Transverse colon (tissue), 4 donors: ENCODE measurements at regions not wholly inside any gene's neighbourhood (a gene's known extent, or its start where the extent isn't known, plus 50 kb on each side); places are given as distances from the start of the nearest gene placed in this dataset.

Experiments
- POLR2AphosphoS5 ChIP-seq, 3 donors: sonication (generic); formaldehyde crosslinking; IDR thresholded peaks; one replicate each; pipeline ENCODE4 v1.6.1; 2016; ENCODE audit warnings: antibody characterized with exemption in 3 of 3
- TF ChIP-seq, protein P1 (sequence below), 5 experiments: fragments of 200-600 bp in 3 of 5; fragments of 450-650 bp in 2 of 5; sonication (generic) in 3 of 5; IDR thresholded peaks; 1 replicate in 2 of 5; 2 replicates in 3 of 5; pipeline ENCODE4 v1.5.1; 2016 to 2017; ENCODE audit warnings: antibody characterized with exemption in 5 of 5, inconsistent platforms in 3 of 5, mild to moderate bottlenecking in 2 of 5, moderate library complexity in 1 of 5

DNA sequence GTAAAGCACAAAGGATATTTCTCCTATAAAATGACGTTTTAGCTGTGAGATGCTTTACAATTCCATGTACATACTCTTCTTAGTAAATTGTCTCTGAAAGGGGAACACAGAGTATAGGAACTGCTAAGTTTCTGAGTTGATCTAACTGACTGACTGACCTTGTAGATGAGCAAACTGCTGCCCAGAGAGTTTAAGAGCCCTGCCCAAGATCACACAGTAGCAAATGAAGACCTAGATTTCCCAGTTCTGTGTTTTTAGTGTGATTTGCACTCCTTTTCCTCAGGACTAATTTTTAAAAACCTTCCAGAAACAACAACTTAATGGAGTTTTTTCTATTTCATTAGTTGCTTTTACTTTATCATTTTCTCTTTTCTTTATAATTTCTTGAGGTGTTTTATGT, 247.7 kb downstream of the PDCD6IP start:
- TF ChIP-seq, protein P1, sequence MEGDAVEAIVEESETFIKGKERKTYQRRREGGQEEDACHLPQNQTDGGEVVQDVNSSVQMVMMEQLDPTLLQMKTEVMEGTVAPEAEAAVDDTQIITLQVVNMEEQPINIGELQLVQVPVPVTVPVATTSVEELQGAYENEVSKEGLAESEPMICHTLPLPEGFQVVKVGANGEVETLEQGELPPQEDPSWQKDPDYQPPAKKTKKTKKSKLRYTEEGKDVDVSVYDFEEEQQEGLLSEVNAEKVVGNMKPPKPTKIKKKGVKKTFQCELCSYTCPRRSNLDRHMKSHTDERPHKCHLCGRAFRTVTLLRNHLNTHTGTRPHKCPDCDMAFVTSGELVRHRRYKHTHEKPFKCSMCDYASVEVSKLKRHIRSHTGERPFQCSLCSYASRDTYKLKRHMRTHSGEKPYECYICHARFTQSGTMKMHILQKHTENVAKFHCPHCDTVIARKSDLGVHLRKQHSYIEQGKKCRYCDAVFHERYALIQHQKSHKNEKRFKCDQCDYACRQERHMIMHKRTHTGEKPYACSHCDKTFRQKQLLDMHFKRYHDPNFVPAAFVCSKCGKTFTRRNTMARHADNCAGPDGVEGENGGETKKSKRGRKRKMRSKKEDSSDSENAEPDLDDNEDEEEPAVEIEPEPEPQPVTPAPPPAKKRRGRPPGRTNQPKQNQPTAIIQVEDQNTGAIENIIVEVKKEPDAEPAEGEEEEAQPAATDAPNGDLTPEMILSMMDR (IDR thresholded peaks at IDR 0.05): no peak
- no peak for TF ChIP-seq POLR2AphosphoS5 (IDR thresholded peaks at IDR 0.05)
